Putamen (tissue), 1 donor: ENCODE measurements at regions not wholly inside any gene's neighbourhood (a gene's known extent, or its start where the extent isn't known, plus 50 kb on each side); places are given as distances from the start of the nearest gene placed in this dataset.

Experiments used
- DNase-seq: peaks from one replicate; pipeline ENCODE4 v3.0.0-alpha.2; 2016; ENCODE audit warnings: low spot score

DNA sequence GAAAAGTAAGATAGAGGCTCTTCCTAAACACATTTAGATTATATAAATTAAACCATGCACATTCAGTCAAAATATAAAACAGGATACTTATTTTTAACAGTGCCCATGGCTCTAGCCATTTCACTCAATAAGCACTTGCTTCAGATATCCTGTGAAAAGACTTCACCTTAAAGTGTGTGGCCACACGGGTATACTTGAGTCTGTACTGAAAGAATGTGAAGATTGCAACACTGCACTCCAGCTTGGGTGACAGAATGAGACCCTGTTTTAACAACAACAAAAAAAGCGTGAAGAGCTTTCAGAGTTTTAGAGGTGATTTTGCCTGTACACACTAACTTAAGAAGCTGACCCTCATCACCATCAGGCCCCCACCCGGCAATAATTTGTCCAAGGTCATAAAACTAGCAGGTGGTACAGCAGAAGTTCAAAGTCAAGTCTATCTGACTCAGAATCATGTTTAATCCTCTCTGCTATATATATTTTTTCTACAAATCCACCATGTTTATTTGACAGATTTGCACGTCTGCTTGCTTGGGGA is 203.5 kb upstream of the GUCY1A2 start:
- no peak for DNase-seq

DNA sequence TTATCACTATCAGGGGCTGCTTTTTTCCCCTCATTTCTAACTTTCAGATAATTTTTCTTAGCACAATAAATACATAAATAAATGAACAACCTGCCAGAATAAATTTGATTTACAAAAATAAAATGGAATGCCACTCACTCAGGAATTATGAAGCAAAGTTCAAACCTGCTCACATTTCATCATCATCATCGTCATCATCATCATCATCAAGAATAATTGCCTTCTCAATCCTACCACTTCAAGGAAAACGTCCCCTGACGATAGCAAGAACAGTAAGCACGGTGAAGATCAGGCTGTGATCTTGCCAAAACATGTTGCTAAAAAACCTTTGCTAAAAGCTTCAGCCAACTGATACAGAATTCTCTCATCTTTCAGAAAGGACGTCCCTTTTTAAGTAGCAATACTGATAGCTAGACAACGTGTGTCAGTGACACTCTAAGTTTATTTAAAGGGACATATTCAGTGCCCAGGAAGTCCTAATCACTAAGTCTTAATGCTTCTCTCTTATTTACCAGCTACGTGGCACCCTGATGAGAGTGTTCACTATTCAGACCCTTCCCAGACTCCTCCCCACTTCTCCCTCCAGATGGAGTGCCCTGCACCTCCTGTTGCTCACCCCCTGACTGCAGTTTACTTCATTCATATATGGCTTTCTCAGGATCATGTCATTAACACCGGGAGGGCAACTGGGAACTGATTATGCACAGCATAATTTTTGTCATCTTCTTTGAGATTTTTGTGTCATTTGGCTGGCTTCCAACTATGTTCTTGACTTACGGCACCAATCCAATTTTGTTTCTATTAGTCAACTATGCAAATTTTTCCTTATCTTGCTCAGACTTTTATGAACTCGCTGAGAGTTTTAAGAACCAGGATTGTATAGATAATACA is 200.1 kb upstream of the GUCY1A2 start:
- DNase-seq = no peak

DNA sequence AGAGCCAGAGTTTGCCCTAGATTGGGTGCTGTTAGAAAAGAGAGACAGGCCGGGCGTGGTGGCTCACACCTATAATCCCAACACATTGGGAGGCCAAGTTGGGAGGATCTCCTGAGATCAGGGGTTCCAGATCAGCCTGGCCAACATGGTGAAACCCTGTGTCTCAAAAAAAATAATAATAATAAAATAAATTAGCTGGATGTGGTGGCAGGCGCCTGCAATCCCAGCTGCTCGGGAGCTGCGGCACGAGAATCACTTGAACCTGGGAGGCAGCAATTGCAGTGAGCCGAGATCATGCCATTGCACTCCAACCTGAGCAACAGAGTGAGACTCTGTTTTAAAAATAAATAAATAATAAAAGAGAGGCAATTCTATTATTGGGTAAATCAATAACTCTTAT is 199.2 kb upstream of the GUCY1A2 start:
- no peak for DNase-seq

DNA sequence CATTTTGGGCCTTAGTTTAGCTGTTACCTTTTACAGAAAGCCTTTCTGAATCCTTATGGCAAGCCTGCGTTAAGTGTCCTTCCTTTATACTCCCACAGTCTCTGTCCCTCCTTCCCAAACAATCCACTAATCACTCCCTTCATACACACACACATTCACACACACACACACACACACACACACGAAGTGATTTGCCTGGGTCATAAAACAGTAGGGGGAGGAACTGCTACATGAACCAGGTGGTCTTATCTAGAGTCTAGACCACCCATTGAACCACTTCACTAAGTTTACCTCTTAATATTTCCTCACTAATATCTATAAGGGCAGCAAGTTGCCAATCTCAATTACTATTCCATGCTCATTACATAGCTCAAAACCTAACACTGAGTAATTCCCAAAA is 196.7 kb upstream of the GUCY1A2 start:
- no peak for DNase-seq

DNA sequence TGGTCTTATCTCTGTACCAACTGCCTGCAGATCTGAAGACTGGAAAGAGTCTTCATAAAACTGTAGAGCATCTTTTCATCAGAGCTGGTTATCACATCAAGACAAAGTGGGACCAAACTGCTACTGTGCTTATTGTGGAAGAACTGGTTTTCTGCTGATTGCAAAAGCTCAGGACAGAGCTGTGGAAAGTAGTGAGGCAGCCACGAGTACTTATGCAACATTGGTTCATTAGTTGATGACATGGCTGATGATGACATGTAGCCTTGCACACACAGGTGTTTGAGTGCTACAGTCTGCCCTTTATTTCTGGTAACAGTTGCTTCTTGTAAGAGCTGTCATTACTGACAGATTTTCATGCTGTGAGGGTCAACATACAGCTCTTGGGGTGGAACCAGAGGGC is 185.4 kb upstream of the GUCY1A2 start:
- DNase-seq = no peak

DNA sequence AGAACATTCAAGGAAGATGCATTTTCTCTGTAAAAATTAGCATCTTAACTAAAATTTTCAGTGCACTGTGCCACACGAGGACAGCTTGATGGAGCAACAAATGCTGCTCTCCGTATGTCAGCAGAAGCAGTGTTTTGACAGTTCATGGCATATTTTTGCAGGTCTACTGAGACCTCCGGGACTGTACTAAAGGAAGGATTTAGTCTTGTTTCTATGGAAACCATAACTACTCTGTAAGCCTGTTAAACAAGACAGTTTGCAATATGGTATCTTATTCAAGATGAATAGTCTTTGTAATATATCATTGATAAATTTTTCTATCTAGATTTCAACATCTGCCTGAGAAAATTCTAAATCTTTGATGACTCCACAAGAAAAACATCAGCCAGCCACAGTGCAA is 184.0 kb upstream of the GUCY1A2 start:
- DNase-seq = peak; percentile 26

DNA sequence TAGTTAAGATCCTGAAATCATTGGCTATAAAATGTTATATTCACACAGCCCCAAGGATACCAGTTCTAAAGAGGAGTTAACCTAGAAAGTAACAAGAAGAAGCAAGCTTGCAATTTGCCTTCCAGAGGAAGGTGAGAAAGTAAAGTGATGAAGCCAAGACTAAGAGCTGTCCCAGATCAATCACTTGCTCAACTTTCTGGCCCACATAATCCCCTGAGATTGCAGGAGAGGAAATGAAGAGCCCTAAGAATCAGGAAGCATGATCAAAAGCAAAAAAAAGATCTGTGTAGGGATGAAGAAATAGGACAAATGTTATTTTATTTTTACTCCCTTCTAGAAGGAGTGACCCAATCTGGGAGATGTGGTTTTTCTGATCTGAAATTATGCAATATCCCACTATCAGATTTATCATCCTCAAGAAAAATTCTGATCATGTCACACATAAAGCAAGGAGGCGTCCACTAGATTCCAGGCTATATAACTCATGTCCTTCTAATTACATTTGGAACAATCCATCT is 180.3 kb upstream of the GUCY1A2 start:
- DNase-seq = no peak

DNA sequence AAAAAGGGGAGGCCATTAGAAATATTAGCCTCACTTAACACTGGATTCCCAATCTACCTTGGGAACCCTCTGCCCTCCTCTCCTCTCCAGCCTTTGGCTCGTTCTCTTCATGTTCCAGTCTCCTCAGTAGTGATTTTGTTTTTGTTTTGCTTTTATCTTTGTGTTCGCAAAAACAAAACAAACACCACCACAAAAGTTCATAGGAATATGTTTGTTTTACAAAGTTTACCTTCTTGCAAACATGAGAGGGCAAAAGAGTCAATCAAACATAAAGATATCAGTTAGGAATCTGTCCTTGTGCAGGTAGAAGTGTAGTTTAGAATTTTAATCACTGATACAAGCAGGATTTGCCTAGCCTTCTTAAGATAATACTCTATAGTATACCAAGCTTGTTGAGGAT is 179.7 kb upstream of the GUCY1A2 start:
- no peak for DNase-seq

DNA sequence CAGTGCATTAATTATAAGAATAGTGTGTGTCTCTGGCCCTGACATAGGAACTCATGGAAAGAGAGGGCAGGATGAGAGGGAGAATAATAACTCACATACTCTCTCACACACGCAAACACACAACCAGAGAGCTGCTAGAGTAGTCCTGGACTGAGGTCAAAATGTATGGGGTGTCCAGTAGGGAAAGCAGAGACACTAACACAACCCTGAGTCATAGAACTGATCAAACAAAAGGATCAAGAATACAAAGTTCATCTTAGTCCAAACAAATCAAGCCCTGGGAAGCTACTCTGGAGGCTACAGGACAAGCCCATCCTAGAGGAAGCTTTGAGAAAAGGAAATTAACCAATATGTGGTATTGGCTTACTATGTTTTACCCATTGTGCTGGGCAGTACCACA is 178.5 kb upstream of the GUCY1A2 start:
- DNase-seq = no peak

DNA sequence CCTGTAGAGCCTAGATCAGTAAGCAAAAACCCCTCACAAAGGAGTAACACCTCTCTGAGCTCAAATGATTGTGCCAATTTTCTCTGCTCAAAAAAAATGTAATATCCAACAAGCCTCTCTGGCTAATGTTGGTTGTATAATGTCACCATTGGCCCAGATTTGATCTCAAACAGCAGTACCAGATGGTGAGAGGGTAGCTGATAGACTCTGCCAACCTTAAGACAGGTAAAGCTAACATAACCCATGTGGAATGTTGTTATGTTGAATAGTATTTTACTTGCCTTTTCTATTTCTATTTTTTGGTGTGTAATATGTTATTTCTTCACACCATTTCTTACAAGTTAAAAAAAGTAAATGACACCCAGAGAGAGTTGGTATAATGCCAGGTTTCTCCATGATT is 166.7 kb upstream of the GUCY1A2 start:
- no peak for DNase-seq

DNA sequence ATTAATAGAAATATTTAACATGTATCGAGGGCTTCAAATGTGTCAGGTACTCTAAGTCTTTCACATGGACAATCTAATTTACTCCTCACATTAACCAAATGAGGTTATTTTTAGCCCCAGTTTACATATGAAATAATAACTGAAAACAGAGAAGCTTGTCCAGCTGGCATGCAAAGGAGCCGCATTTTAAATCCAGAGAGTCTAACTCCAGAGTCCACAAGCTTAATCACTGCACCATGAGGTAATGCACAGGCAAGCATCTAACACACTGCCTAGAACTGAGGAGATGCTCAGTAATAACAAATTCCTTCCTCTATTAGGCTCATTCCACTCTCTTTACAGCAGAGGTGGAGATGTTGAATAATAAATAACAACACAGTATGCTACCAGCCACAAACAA is 165.7 kb upstream of the GUCY1A2 start:
- DNase-seq = no peak

DNA sequence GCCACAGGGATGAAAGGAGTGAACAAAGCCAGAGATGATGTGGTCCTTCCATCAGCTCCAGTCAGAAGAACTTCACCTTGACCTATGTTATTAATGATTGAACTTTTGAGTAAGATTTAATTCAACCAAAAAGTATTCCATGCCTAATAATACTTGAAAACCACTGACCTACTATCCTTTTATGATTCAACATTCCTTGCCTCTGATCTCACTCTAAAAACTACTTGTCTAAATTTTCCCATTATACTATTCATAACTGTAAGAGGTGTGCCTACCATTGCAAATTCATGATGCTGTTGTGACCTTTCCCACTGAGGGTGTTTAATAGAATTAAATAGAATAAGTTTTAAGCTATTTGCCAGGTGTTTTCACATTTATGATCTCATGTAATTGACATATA is 164.7 kb upstream of the GUCY1A2 start:
- DNase-seq = no peak

DNA sequence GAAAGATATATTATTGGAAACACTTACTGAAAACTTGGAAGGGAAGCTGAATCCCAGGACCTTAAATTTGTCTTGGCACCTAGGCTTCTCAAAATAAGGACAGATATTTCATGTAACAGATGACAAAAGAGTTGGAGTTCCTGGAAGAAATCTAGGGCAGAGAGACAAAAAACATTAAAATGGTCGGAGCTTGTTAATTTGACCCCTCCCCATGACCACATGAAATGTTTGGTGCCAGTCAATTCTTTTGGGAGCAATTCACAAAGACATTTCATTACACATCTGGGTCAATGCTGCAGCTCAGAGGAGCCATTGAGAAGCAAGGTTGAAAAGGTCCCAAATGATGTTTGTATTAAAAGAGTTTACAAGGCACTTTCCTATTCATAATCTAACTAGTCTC is 162.0 kb upstream of the GUCY1A2 start:
- DNase-seq = no peak

DNA sequence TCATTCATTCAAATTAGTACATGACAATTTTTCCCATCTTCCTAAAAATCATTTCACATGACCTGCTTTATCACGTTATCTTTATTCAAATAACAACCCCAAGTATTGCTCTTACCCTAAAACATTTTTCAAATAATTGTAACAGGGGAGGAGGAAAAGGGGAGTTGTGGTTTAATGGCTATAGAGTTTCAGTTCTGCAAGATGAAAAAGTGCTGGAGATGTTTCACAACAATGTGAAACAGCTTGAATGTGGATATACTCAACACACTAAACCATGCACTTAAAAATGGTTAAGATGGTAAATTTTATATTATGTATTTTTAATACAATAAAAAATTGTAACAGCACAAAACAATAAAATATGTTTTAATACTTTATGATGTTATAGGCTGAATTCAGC is 161.6 kb upstream of the GUCY1A2 start:
- no peak for DNase-seq

DNA sequence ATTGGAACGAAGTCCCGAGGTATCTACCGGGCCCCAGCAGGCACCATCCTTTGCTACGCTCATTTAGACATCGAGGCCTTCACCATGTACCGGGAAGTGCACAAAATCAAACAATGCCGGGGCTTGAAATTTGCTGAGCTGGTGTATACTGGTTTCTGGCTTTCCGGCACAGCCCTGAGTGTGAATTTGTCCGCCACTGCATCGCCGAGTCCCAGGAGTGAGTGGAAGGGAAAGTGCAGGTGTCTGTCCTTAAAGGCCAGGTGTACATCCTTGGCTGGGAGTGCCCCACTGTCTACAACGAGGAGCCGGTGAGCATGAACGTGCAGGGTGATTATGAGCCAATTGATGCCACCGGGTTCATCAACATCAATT is 158.8 kb upstream of the GUCY1A2 start:
- no peak for DNase-seq

DNA sequence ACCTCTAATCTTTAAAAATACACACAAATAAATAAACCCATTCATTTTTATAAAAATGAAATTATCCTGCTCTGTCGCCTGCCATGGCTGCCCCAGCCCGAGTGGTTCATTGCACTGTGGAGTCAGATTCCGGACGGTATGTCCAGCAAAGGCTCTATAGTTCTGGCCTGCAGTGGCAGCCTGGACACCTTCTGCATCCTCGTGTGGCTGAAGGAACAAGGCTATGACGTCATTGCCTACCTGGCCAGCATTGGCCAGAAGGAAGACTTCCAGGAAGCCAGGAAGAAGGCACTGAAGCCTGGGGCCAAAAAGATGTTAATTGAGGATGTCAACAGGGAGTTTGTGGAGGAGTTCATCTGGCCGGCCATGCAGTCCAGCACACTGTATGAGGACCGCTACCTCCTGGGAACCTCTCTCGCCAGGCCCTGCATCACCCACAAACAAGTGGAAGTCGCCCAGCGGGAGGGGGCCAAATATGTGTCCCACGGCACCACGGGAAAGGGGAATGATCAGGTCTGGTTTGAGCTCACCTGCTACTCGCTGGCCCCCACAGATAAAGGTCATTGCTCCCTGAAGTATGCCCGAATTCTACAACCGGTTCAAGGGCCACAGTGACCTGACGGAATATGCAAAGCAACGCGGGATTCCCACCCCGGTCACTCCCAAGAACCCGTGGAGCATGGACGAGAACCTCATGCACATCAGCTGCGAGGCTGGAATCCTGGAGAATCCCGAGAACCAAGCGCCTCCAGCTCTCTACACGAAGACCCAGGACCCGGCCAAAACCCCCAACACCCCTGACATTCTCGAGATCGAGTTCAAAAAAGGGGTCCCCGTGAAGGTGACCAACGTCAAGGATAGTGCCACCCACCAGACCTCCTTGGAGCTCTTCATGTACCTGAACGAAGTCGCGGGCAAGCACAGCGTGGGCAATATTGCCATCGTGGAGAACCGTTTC is 158.2 kb upstream of the GUCY1A2 start:
- no peak for DNase-seq

DNA sequence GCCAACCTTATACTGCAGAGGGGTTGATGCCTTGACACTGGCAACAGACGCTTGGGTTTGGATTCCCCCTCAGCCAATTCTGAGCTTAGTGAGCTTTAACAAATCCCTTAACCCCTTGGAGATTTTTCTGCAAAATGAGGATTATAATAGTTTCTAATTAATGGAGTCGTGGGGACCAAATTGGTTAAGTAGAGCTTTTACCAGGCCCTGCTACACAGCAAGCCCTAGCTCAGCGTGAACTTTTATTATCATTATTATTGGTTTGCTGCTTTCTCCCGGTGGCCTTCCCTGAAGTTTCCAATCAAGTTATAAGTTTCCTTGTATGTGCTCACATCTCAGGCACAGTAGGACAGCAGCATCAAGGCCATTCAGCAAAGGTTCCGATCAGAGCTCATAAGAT is 156.6 kb upstream of the GUCY1A2 start:
- no peak for DNase-seq

DNA sequence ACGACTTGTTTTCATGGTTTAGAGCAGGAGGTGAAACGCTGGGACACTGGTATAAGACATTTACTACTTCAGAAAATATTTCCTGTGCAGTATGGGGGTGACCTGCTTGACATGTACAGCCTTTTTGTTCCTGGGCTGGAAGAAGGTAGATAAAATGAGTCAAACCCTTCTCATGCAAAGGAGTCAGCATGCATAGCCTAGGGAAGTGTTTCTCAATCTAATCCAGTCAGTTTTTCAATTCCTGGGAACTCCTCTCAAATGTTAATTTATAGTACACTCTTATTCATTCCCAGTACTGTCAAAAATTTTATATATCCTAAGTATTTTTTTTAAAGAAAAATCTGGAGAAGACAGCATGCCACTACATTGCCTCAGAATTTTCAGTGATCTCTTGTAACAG is 154.7 kb upstream of the GUCY1A2 start:
- DNase-seq = no peak

DNA sequence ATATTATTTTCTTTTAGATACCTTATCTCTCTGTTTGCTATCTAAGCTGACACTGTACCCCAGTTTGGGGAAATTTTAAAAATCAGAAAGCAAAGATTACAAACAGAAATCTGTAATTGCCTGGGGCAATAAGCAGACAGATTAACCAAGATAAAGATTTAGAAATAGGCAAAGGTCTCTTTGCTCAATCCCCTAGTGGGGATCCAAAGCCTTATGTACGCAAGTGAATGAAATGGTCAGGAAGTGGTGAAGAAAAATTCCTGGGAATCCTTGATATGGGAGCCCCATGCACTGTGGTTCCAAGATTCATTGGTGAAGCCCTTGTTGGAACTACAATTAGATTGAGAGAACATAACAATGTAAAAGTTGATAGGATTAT is 139.5 kb upstream of the GUCY1A2 start:
- no peak for DNase-seq

DNA sequence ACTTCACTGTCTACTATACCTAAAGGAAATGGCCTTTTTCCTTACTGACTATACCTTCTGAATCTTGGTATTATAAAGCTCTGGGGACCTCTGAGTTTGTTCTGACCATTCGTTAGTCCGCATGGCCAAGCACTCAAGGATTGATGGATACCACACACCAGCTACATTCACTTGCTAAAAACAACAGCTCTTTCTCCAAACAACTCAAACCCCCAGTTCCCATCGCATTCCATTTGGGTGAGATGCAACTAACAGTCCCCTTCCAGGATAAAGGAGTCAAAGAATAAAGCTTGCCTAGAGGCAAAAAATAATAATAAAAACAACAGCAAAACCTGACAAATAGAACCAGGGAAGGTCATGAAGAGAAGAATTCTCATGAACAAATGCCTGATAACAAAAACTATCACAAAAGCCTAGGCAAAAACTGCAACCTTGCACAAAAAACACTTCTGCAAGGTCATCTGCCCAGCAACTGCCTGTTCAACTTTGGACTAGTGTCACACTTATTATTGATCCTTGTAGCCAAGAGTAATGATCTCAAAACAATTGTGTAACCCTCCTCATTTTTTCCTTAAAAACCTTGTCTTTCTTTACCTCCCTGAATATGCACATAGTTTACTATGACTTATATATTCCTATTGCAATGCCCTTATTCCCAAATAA is 139.0 kb upstream of the GUCY1A2 start:
- no peak for DNase-seq

DNA sequence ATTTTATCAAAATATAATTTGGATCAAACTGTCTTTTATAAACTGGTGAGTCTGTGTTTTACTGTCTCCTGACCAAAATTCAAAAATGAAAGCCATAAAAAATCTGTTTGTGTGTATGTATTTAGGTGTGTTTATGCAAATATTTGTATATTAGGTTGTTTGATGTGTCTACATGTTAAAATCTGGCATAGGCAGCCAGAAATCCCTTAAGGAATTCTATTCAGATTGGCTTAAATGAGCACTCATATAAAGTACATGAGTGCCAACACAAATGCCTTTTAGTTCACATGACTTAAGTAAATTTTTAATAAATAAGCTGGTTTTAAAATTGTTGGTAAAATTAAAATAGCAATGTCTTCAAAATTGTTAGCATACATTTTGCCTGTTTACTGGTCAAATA is 133.3 kb upstream of the GUCY1A2 start:
- DNase-seq = no peak

DNA sequence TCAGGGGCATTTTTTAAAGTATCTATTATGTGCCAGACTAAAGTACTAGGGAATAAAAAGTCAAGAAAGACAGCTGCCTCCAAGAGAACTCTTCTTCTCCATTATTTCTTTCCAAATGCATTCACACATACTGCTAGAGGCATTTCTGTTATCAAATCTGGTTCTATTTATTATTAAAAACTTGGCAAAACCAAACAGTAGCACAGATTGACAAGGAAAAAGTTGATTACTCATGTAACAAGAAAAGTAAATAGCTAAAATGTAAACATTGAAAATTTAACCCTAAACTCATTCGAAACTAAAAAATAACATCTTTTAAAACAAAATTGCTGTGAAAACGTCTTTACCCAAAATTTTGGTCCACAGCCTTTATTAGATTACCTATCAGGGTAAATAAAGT is 132.9 kb upstream of the GUCY1A2 start:
- no peak for DNase-seq
